NCI-H2107 treated with DMSO at 0.1 percent for 48 hours (cell line): ENCODE measurements at regions not wholly inside any gene's neighbourhood (a gene's known extent, or its start where the extent isn't known, plus 50 kb on each side); places are given as distances from the start of the nearest gene placed in this dataset.
"Not testable (repeated sequence)": the region's sequence is repeated elsewhere in the genome, so short reads cannot be mapped to it uniquely, and the experiment has no call there.

ENCODE experiments used
- DNase-seq: peaks from one replicate; lab custom pipeline; 2025; ENCODE audit not compliant: unreplicated experiment; lab: John Stamatoyannopoulos, UW

- DNase-seq = no peak
Measured at GRCh38 chr5:63220244-63220643, 641.6 kb downstream of the LRRC70 start.

GRCh38 chr5:63217422-63217821 lies 638.8 kb downstream of the LRRC70 start:
- no peak for DNase-seq

GRCh38 chr5:63213256-63213655 lies 634.6 kb downstream of the LRRC70 start:
- DNase-seq = no peak

DNA sequence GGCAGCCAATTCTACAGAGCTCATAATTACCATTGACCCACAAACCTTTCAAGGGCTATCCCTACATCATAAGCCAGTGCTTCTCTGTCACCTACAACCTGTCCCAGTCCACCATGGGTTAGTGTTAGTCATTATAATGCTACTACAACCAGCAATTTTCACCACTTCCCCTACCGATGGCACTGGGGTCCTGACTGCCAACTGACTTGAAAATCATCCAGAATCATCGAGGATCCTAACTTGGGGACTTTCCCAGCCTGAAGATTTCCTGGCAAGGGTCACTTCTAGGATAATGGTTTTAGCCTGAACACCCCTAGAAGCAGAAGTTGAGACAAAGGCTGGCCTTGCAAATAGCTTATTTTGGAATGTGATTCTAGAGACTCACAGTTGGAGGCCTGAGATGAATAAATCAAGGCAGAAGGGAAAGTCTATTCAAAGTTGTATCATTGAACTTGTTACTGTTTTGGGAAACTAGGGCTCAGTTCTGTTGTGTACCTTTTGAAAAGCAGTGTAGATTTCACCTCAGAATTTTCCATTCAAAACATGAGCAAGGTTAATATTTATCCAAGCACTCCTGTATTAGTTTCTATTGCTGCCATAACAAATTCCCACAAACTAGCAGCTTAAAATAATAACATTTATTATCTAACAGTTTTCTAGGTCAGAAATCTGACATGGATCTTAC lies 633.0 kb downstream of the LRRC70 start:
- no peak for DNase-seq

- DNase-seq = no peak
Measured at GRCh38 chr5:63205976-63206375, 627.4 kb downstream of the LRRC70 start.

DNA sequence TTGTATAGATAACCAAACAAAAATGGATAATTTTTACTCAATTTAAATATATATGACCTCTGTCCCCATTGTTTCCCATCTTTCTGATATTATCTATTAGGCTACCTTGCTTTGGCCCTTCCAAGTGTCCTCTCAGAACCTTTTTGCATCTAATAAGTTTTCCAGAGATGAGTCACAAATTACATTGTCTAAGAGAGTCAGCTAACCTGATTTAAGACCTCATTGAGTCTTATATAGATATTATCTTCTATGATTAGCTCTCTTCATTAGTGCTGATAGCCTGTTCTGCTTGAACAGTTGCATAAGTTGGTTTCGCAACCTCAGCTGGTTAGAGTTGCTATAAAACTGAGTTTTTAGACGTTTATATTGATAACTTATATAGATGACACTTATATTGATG lies 623.1 kb downstream of the LRRC70 start:
- DNase-seq = no peak

DNA sequence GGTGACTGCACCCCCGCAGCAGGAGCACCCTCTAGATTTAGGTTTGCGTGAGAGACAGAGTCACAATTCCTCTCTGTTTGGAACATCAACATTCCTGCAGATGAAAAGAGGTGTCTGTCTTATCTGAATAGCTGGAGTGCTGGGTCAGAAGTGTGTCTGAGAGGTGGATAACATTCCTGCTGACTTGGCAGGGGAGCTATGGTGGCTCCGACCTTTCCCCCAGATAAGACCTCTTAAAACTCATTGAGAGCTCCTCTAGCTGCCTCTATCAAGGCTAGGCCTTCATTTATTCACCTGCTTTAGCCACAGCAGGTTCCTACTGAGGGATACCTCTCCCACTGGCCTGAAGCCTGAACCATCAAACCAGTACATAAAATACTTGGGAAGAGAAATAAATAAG lies 615.5 kb downstream of the LRRC70 start:
- no peak for DNase-seq

DNA sequence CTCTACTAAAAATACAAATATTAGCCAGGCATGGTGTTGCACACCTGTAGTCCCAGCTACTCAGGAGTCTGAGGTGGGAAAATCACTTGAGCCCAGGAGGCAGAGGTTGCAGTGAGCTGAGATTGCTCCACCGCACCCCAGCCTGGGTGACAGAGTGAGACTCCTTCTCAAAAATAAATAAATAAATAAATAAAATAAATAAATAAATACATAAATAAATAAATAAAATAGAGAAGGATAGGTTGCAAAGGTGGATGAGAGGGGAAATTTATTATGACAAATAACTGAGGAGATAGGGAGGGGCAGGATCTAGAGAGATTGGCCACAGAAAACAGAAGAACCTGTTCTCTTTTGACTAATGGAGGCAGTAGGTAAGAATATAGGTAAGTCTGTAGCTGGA lies 601.6 kb downstream of the LRRC70 start:
- DNase-seq = not testable (repeated sequence)

DNA sequence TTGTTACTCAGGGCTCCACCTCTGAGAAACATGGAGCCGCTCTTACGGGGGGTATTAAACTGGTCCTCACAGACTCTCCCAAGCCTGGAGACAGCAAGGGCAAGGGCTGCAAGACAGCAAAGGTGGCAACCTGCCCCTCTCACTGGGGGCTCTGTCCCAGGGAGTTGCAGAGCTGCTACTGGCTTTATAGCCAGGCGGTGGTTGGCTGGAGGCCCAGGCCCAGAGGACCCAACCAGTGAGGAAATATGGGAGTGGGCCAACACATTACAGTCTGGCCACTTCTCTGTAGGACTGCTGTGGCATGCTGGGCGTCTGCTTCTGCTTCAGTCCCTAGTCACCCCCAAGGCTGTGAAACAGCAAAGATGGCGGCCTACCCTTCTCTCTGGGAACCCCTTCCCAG lies 597.2 kb downstream of the LRRC70 start:
- DNase-seq = no peak

DNA sequence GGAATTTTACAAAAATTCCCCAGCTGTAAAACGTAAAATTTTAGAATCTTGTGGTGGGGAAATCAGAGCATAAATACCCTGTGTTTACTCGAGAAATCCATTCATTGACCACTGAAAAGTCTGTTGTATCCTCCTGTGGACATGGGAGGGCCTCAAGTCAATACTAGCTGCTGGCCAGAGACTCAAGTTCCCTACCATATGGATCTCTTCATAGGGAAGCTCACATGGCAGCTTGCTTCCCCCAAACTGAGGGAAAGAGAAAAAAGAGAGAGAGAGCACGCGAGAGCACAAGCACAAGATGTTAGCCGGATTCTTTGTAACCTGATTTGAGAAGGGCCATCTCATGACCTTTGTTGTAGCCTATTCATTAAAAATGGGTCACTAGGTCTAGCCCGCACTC lies 591.9 kb downstream of the LRRC70 start:
- DNase-seq = no peak

GRCh38 chr5:63164838-63165535 lies 586.4 kb downstream of the LRRC70 start:
- DNase-seq = no peak

GRCh38 chr5:63164339-63164738 lies 585.7 kb downstream of the LRRC70 start:
- DNase-seq = no peak

GRCh38 chr5:63155310-63155631 lies 576.7 kb downstream of the LRRC70 start:
- no peak for DNase-seq

- DNase-seq = no peak
Measured at GRCh38 chr5:63154476-63155309, 576.1 kb downstream of the LRRC70 start.

- DNase-seq = no peak
Measured at GRCh38 chr5:63152871-63153270, 574.3 kb downstream of the LRRC70 start.

DNA sequence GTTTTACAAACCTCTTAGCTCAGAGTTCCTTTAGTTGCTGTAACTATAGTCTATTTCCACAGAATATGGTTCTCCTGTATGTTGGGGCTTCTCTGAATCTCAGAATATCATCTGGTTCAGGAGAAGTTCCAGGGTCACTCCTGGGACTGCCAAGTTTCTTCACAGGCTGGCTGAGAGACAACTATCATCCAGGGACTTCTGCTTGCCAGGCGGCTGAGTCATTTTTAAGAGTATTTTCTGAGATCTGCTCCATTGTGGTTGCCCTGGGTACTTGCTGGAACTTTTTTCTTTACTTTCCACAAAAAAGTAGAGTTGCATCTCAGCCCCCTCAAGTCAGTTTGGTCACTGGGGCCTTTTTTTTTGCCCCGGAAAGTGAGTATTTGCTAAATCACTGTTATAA lies 566.5 kb downstream of the LRRC70 start:
- no peak for DNase-seq

- DNase-seq = no peak
Measured at GRCh38 chr5:63141591-63141990, 563.0 kb downstream of the LRRC70 start.

- DNase-seq = no peak
Measured at GRCh38 chr5:63135291-63135690, 556.7 kb downstream of the LRRC70 start.

- DNase-seq = no peak
Measured at GRCh38 chr5:63131626-63132285, 553.1 kb downstream of the LRRC70 start.

DNA sequence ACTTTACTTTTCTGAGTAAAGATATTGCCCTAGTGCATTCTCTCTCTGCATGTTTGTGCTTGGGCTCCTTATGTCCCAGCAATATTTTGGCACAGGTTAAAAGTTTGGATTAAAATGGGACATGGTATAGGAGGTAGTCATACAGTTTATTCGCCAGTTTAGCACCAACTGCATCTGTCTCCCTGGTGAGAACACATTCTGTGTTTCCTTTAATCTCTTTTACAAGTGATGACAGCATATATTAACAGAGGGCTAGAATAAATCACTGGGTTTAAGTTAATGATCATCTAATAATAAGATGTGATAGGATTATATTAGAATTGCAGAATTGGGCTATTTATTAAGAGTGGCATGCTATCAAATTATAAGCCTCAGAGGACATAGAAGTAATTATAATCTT lies 550.1 kb downstream of the LRRC70 start:
- DNase-seq = no peak

DNA sequence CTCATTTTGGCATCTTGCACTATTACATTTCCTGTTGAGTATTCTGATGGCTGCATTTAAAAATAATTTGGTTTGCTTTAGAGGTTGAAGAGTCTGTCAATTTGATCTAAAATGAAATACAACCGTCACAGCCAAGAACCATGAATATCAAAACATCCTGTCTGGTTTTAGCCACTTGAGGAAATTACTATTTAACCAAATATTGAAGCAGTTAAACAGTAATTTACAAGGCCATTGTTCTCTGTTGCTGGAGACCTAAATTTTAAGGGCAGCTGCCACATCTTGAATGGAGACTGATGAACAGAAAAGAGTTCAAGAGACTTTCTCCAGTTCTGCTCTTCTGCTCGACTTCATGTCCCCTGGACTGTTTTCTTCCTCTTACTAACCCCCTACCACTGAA lies 549.4 kb downstream of the LRRC70 start:
- no peak for DNase-seq

DNA sequence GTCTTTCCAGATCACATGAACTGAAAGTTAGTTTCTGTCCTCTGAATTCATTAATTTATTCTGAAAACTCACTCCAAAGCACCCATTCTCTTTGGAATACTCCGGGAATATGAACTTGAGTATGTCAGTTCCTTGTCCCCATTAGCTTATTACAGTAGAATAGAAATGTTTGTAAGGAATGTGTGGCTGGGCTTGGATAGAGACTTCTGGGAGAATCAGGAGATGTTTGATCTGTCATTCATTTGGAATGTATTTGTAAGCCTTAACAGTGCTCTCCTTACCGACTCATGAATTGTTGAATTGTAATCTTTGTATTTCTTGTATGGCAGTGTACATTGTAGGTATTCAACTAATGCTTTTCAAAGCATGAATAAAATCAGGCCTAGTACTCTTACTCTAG lies 548.4 kb downstream of the LRRC70 start:
- no peak for DNase-seq
